ENCODE measurements at regions not wholly inside any gene's neighbourhood (a gene's known extent, or its start where the extent isn't known, plus 50 kb on each side); places are given as distances from the start of the nearest gene placed in this dataset.
"Not testable (repeated sequence)": the region's sequence is repeated elsewhere in the genome, so short reads cannot be mapped to it uniquely, and the experiment has no call there.

DNA sequence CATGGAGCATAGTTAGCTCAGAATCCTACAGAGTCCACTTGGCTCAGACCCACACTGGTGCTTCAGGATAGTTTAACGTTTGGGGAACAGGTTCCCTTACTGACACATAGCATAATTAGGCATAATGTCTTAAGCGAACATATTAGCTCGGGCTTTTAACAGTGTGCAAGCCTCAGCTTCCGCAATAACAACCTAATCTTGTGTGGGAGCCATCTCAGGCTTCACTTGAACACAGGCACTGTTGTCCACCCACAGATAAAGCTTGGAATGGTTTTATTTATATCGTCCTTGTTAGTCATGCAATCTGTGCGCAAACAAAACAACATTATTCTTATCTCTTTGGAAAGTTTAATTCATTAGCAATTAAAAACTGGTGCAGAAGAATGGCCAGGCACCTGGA lies 293.5 kb upstream of the NOTCH2NLA start:
- H3K9me3 Mint-ChIP-seq, H3K4me3 Mint-ChIP-seq, H3K27me3 Mint-ChIP-seq, H3K27ac Mint-ChIP-seq, DNase-seq, H3K4me1 Mint-ChIP-seq, H3K36me3 Mint-ChIP-seq, CTCF ChIA-PET: not testable (repeated sequence)

DNA sequence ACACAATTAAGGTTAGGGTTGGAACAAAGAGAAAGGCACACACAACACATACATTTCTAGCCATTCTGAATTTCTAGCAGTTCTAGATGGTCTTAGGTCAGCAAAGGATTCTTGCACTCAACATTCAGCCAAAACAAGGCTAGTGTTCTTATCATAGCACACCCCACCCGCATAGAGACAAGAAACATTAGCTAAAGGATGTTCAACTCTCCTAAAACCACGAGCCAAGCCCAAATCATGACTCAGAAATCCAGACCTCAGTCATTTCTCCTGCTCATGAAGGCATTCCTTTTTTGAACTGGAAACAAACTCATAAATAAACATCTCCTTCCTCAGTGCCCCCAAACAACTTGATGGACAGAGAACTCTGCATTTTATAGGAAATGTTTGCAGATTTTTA lies 293.0 kb upstream of the NOTCH2NLA start:
- H3K27ac Mint-ChIP-seq, H3K9me3 Mint-ChIP-seq, CTCF ChIA-PET, H3K4me1 Mint-ChIP-seq, H3K36me3 Mint-ChIP-seq, H3K27me3 Mint-ChIP-seq, DNase-seq, H3K4me3 Mint-ChIP-seq: not testable (repeated sequence)

DNA sequence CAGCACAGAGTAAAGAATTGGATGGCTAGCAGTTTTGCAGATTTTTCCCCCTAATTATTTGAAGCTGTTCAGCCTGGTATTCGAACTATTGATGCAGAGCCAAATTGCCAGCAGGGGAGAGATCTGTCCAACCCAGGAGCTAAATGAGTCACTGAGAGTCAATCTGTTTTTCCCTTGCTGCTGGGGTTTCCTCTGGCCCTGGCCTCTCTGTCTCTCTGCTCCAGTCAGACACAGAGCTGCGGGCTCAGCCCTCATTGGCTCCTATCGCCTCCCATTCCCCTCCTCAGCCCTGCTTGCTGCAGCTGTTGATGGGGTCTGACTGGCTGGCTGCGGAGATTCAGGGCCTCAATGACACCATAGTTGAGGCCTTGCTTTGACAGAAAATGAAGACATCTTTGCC lies 284.9 kb upstream of the NOTCH2NLA start:
- CTCF ChIA-PET, H3K4me1 Mint-ChIP-seq: not testable (repeated sequence)

DNA sequence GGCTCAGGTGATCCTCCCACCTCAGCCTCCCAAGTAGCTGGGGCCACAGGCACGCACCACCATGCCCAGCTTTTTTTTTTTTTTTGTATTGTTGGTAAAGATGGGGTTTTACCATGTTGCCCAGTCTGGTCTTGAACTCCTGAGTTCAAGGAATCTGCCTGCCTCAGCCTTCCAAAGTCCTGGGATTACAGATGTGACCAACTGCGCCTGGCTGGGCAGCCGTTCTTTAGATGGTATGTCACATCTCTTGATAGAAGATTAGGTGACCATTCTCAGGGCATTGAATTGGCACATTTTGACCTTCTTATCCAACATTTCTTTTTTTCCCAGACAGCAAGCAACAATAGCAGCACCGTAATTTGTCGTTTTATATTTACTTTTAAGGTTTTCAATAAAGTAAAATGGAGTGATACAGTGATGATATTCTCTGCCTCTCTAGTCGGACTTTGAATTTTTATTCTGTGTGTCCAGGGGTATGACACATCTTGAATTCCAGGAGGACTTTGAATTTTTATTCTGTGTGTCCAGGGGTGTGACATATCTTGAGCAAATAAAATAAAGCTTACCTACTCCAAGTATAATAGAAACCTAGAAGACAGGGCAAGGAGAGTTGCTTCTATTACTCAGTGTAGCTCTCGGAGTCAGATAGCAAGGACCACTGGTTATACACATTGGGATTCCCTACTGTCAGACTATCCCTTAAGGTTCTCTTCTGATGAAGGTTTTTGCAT lies 282.4 kb upstream of the NOTCH2NLA start:
- H3K27me3 Mint-ChIP-seq, H3K9me3 Mint-ChIP-seq, H3K4me3 Mint-ChIP-seq, H3K4me1 Mint-ChIP-seq, DNase-seq, CTCF ChIA-PET, H3K36me3 Mint-ChIP-seq, H3K27ac Mint-ChIP-seq: not testable (repeated sequence)

More for the DNA sequence above, 284.9 kb upstream of the NOTCH2NLA start:
- not testable (repeated sequence) for H3K27ac Mint-ChIP-seq, H3K9me3 Mint-ChIP-seq, H3K36me3 Mint-ChIP-seq, DNase-seq, H3K4me3 Mint-ChIP-seq, H3K27me3 Mint-ChIP-seq

DNA sequence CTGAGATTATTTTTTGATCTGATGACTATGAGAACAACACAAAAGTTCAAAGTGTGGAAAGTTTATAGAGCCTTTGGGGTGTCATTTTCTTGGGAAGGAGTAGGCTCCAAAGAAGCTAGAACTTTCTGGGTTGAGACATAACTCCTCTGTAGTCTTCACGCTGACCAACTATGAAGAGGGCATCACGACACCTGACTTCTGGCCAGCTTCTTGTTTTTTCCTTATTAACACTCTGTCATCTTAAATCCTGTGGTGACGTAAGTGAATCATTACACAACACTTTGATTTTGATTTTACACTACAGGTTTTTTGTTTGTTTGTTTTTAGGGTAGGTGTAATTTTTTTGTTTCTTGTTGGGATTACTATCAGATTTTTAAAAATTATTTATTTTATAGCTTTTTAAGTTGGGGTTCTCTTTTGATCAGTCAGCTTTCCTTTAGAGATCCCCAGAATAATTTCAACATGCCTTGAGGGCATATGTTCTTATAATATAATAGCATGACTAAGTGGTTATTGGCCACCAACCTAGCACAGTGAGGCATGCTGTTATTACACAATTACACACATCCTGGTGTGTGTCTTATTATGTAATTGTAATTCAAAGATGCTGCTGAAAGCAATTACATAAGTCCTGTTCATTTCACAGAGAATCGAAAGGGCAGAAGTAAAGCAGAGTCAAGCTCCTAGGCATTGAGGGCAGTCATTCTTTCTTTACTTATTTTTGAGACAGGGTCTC lies 281.6 kb upstream of the NOTCH2NLA start:
- H3K9me3 Mint-ChIP-seq, H3K27ac Mint-ChIP-seq, CTCF ChIA-PET, H3K27me3 Mint-ChIP-seq, H3K4me1 Mint-ChIP-seq, DNase-seq, H3K4me3 Mint-ChIP-seq, H3K36me3 Mint-ChIP-seq: not testable (repeated sequence)

DNA sequence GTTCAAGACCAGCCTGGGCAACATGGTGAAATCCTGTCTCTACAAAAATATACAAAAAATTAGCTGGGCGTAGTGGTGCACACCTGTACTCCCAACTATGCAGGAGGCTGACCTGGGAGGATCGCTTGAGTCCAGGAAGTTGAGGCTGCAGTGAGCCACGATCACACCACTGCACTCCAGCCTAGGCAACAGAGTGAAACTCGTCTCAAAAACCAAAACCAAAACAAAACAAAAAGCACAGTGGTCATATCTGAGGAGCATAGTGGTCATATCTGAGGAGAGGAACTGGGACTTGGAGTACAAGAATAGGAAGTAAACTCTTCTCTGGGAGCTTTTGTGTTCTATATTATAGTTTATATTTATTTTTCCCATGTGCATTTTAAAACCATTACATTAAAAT lies 275.3 kb upstream of the NOTCH2NLA start:
- H3K27ac Mint-ChIP-seq, CTCF ChIA-PET, H3K9me3 Mint-ChIP-seq, H3K27me3 Mint-ChIP-seq, H3K36me3 Mint-ChIP-seq, H3K4me3 Mint-ChIP-seq, DNase-seq, H3K4me1 Mint-ChIP-seq: not testable (repeated sequence)

DNA sequence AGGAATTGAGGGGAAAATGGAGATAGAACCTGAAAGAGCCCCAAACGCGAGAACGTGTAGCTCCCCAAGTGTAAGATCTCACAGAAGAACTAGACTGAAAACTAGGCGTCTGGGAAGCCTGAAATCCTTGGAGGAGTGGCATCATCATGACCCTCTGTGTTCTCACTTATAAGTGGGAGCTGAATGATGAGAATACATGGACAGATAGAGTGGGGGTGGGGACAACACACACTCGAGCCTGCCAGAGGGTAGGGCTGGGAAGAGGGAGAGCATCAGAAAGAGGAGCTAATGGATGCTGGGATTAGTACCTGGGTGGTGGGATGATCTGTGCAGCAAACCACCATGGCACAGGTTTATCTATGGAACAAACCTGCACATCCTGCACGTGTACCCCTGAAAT lies 258.7 kb upstream of the NOTCH2NLA start:
- CTCF ChIA-PET, DNase-seq, H3K27me3 Mint-ChIP-seq, H3K9me3 Mint-ChIP-seq, H3K4me1 Mint-ChIP-seq, H3K4me3 Mint-ChIP-seq, H3K27ac Mint-ChIP-seq, H3K36me3 Mint-ChIP-seq: not testable (repeated sequence)

DNA sequence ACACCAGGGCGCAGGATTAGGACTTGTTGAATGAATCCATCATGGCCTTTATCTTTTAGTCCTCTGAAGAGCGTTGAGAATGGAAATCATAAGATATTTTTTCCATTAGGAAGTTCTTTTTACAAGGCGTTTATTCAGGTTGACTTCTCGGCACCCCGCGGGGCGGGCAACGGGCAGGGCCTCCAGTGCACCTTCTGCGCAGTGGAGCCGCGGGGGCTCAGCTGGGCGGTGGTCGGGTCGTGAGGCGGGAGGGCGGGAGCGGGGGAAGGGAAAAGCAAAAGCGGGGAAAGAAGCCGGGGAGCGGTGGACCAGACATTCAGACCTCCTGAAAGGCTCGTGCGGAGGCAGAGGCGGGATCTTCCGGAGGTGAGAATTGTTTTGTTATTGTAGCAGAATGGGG lies 258.3 kb upstream of the NOTCH2NLA start:
- H3K36me3 Mint-ChIP-seq, H3K4me1 Mint-ChIP-seq, H3K27me3 Mint-ChIP-seq, H3K4me3 Mint-ChIP-seq, H3K9me3 Mint-ChIP-seq, DNase-seq, CTCF ChIA-PET, H3K27ac Mint-ChIP-seq: not testable (repeated sequence)

DNA sequence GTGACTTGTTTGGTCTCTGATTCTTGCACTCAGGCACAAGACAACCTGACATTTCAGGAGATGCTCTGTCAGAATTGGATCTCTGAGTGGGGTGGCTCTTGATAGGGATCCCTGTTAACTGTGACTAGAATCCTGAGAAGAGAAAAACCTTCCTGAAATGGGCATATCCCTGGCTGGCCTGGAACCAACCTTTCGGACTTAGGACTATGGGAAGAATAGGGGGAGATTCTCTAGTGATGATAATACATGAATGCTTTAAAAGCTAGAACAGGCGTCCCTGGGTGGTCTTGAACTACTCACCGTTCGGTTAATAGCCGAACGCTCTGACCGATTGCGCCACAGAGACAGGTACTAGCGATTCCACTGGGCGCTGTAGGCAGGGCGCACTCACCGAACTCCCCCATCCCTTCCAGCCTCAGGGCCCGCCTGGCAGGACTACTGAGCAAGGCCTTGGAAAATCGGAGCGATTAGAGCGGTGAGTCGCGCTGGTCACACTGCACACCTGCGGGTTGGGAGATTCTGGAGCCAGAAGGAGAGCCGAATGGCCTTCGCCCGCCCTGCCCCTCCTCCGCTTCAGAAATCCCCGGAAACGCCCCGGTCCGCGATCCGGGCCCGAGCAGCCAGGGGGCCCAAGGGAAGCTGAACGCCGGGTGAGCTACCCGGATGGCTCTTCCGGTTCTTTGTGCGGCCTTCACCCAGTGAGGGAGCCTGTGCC lies 257.6 kb upstream of the NOTCH2NLA start:
- H3K4me1 Mint-ChIP-seq, H3K4me3 Mint-ChIP-seq, H3K9me3 Mint-ChIP-seq, H3K36me3 Mint-ChIP-seq, H3K27ac Mint-ChIP-seq, DNase-seq, H3K27me3 Mint-ChIP-seq, CTCF ChIA-PET: not testable (repeated sequence)

DNA sequence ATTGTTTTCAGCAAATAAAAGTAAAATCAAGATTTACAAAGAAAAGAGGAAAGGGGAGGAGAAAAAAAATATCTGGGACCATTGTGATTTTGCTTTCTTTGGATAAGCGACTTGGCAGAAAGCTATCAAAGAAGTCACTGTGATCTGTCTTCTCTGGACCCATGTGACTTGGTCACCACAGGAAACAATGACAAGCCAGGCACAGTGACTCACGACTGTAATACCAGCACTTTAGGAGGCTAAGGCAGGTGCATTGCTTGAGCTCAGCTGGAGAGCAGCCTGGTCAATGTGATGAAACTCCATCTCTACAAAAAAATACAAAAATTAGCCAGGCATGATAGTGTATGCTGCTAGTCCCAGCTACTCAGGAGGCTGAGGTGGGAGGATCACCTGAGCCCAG lies 255.4 kb upstream of the NOTCH2NLA start:
- H3K4me3 Mint-ChIP-seq, H3K36me3 Mint-ChIP-seq, H3K9me3 Mint-ChIP-seq, H3K4me1 Mint-ChIP-seq, DNase-seq, CTCF ChIA-PET, H3K27ac Mint-ChIP-seq, H3K27me3 Mint-ChIP-seq: not testable (repeated sequence)

DNA sequence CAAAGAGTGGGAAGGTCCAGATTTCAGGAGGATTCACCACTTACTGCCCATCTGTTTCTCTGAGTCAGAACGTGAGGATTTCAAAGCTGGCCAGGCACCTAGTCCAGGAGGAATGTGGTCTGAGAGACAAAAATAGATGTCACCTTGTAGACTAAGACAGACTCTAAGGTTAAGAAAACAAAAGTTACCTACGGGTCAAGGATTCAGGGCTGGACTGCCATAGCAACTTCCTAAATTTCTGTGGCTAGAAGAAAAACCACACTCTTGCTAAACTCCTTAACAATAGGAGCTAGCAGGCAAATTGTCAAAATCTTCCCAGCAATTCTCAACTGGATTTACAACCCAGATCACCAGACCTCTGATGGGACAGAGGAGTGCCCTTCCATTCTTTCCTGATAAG lies 250.4 kb upstream of the NOTCH2NLA start:
- DNase-seq, H3K27ac Mint-ChIP-seq, H3K4me3 Mint-ChIP-seq, H3K4me1 Mint-ChIP-seq, H3K36me3 Mint-ChIP-seq, H3K9me3 Mint-ChIP-seq, H3K27me3 Mint-ChIP-seq, CTCF ChIA-PET: not testable (repeated sequence)

DNA sequence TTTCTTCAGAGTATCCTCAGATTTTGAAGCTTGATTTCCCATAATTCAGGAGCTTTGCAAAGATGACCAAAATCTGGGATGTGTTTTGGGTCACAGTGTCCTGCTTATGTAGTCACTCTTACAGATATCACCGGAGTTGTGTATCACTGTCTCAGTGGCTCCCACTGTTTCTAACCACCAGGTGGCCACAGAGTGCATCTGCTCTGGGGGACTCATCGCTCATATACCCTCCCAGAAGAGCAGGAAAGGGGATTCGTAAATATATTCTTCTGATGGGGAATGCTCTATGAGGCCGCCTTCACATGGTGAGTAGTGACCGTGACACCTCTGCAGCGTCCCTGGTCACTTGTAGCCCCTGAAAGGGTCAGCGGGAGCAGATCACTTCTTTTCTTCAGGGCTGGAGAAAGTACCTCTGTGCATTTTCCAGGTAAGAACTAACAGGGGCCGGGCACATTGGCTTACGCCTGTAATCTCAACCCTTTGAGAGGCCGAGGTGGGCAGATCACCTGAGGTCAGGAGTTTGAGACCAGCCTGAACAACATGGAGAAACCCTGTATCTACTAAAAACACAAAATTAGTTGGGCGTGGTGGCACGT lies 249.4 kb upstream of the NOTCH2NLA start:
- H3K9me3 Mint-ChIP-seq, H3K4me1 Mint-ChIP-seq, H3K27me3 Mint-ChIP-seq, CTCF ChIA-PET, H3K4me3 Mint-ChIP-seq, H3K36me3 Mint-ChIP-seq, H3K27ac Mint-ChIP-seq: not testable (repeated sequence)
- peak; percentile 46 for DNase-seq

DNA sequence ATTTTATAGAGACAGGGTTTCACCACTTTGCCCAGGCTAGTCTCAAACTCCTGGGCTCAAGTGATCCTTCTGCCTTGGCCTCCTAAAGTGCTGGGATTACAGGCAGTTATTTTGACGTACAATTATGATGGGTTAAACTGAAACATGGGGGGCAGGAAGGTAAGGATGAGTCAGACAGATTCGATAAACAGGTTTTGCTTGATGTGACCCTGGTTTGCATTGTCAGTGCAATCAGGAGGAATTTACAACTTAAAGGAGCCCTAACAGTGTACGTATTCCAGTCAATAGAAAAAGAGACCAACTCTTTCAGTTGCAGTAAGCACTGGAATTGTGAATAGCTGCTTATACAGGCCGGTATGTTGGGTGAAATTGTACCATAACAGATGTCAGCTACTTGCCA lies 246.3 kb upstream of the NOTCH2NLA start:
- DNase-seq, H3K27ac Mint-ChIP-seq, H3K36me3 Mint-ChIP-seq, H3K9me3 Mint-ChIP-seq, H3K4me3 Mint-ChIP-seq, H3K27me3 Mint-ChIP-seq, CTCF ChIA-PET: not testable (repeated sequence)
- H3K4me1 Mint-ChIP-seq: peaks cover 11% of the 10 kb centered on the region

DNA sequence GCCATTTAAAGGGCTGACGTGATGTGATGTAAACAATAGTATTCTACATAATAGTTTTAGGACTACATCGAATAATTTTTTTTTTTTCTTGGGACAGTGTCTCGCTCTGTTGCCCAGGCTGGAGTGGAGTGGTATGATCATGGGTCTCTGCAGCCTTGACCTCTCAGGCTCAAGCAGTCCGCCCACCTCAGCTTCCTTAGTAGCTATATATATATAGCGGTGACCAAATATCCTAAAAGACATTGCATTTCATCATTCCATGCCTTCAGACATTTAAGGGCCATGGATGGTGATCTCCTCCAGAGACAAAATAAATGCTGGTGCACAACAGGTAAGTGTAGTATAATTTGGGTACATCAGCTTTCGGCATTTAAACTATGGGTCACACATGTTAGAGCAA lies 245.4 kb upstream of the NOTCH2NLA start:
- DNase-seq, H3K36me3 Mint-ChIP-seq, H3K4me3 Mint-ChIP-seq, H3K27ac Mint-ChIP-seq, CTCF ChIA-PET, H3K9me3 Mint-ChIP-seq, H3K27me3 Mint-ChIP-seq: not testable (repeated sequence)
- peaks cover 11% of the 10 kb centered on the region for H3K4me1 Mint-ChIP-seq

Measured in activated naive CD4-positive, alpha-beta T cell treated with anti-CD3 and anti-CD28 coated beads, Interleukin-2, amount 10 ng/mL, durations not matched to agents 7 days and 5 days (primary cell).